ENCODE measurements at regions not wholly inside any gene's neighbourhood (a gene's known extent, or its start where the extent isn't known, plus 50 kb on each side); places are given as distances from the start of the nearest gene placed in this dataset.

GRCh38 chr3:132871956-132872355 is 149.7 kb upstream of the NPHP3 start:
- H3K9me3 ChIP-seq (ENCODE audit: control insufficient read depth in 4 of 4, insufficient read depth in 3 of 4, low read length in 3 of 4) = no peaks in the 10 kb centered on the region
- WGBS, 2 donors = 72 to 81% methylated on average over 4 of the region's 4 CpGs
- TF ChIP-seq, protein P1, sequence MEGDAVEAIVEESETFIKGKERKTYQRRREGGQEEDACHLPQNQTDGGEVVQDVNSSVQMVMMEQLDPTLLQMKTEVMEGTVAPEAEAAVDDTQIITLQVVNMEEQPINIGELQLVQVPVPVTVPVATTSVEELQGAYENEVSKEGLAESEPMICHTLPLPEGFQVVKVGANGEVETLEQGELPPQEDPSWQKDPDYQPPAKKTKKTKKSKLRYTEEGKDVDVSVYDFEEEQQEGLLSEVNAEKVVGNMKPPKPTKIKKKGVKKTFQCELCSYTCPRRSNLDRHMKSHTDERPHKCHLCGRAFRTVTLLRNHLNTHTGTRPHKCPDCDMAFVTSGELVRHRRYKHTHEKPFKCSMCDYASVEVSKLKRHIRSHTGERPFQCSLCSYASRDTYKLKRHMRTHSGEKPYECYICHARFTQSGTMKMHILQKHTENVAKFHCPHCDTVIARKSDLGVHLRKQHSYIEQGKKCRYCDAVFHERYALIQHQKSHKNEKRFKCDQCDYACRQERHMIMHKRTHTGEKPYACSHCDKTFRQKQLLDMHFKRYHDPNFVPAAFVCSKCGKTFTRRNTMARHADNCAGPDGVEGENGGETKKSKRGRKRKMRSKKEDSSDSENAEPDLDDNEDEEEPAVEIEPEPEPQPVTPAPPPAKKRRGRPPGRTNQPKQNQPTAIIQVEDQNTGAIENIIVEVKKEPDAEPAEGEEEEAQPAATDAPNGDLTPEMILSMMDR (IDR thresholded peaks at IDR 0.05; ENCODE audit: control extremely low read depth, extremely low read depth) = no peak
- H3K4me1 ChIP-seq (ENCODE audit: control insufficient read depth in 5 of 5, insufficient read depth in 5 of 5, low read length in 5 of 5) = no peaks in the 10 kb centered on the region
- H3K4me3 ChIP-seq = no peak overlapping the region
- no peak for ATAC-seq (ENCODE audit: insufficient read depth, low FRiP score)
- H3K27me3 ChIP-seq (ENCODE audit: control insufficient read depth in 3 of 3, insufficient read depth in 3 of 3, low read length in 2 of 3) = no peaks in the 10 kb centered on the region
- no peaks in the 10 kb centered on the region for H3K36me3 ChIP-seq (ENCODE audit: control insufficient read depth in 4 of 4, insufficient read depth in 4 of 4, low read length in 4 of 4)
- DNase-seq = no peak
- H3K27ac ChIP-seq (ENCODE audit: low read depth in 1 of 2, low read length in 1 of 2) = no peak overlapping the region
- H3K9ac ChIP-seq (ENCODE audit: insufficient read depth in 1 of 2, low read length in 2 of 2) = no peak overlapping the region

- WGBS, 2 donors = 74 to 76% methylated on average over 4 of the region's 4 CpGs
- TF ChIP-seq, protein P1 (IDR thresholded peaks at IDR 0.05; ENCODE audit: control extremely low read depth, extremely low read depth) = no peak
- Histone ChIP-seq H3K9ac (ENCODE audit: insufficient read depth in 1 of 2, low read length in 2 of 2) (no peak overlapping the region), H3K4me3 (no peak overlapping the region), H3K36me3 (ENCODE audit: control insufficient read depth in 4 of 4, insufficient read depth in 4 of 4, low read length in 4 of 4) (no peaks in the 10 kb centered on the region), H3K4me1 (ENCODE audit: control insufficient read depth in 5 of 5, insufficient read depth in 5 of 5, low read length in 5 of 5) (no peaks in the 10 kb centered on the region), H3K27ac (ENCODE audit: low read depth in 1 of 2, low read length in 1 of 2) (no peak overlapping the region), H3K27me3 (ENCODE audit: control insufficient read depth in 3 of 3, insufficient read depth in 3 of 3, low read length in 2 of 3) (no peaks in the 10 kb centered on the region), H3K9me3 (ENCODE audit: control insufficient read depth in 4 of 4, insufficient read depth in 3 of 4, low read length in 3 of 4) (no peaks in the 10 kb centered on the region)
- DNase-seq (peak in 1 of 3 donors; percentile 16), ATAC-seq (ENCODE audit: insufficient read depth, low FRiP score) (no peak)
These were observed 148.3 kb upstream of the NPHP3 start for GRCh38 chr3:132870541-132870940.

- Histone ChIP-seq H3K9ac (ENCODE audit: insufficient read depth in 1 of 2, low read length in 2 of 2) (no peak overlapping the region), H3K4me3 (no peak overlapping the region), H3K4me1 (ENCODE audit: control insufficient read depth in 5 of 5, insufficient read depth in 5 of 5, low read length in 5 of 5) (no peaks in the 10 kb centered on the region), H3K9me3 (ENCODE audit: control insufficient read depth in 4 of 4, insufficient read depth in 3 of 4, low read length in 3 of 4) (no peaks in the 10 kb centered on the region), H3K27ac (ENCODE audit: low read depth in 1 of 2, low read length in 1 of 2) (no peak overlapping the region), H3K36me3 (ENCODE audit: control insufficient read depth in 4 of 4, insufficient read depth in 4 of 4, low read length in 4 of 4) (no peaks in the 10 kb centered on the region), H3K27me3 (ENCODE audit: control insufficient read depth in 3 of 3, insufficient read depth in 3 of 3, low read length in 2 of 3) (no peaks in the 10 kb centered on the region)
- 83 to 90% methylated on average over 1 of the region's 1 CpG for WGBS, 2 donors
- ATAC-seq (ENCODE audit: insufficient read depth, low FRiP score) (peak; percentile 19), DNase-seq (no peak)
- TF ChIP-seq, protein P1 (IDR thresholded peaks at IDR 0.05; ENCODE audit: control extremely low read depth, extremely low read depth) = no peak
These were observed 145.7 kb upstream of the NPHP3 start for GRCh38 chr3:132867956-132868355.

- no peak overlapping the region for H3K4me3 ChIP-seq
- no peaks in the 10 kb centered on the region for H3K4me1 ChIP-seq (ENCODE audit: control insufficient read depth in 5 of 5, insufficient read depth in 5 of 5, low read length in 5 of 5)
- no peak for ATAC-seq (ENCODE audit: insufficient read depth, low FRiP score)
- H3K27me3 ChIP-seq (ENCODE audit: control insufficient read depth in 3 of 3, insufficient read depth in 3 of 3, low read length in 2 of 3) = no peaks in the 10 kb centered on the region
- H3K9me3 ChIP-seq (ENCODE audit: control insufficient read depth in 4 of 4, insufficient read depth in 3 of 4, low read length in 3 of 4) = no peaks in the 10 kb centered on the region
- H3K9ac ChIP-seq (ENCODE audit: insufficient read depth in 1 of 2, low read length in 2 of 2) = no peak overlapping the region
- no peak overlapping the region for H3K27ac ChIP-seq (ENCODE audit: low read depth in 1 of 2, low read length in 1 of 2)
- TF ChIP-seq, protein P1 (IDR thresholded peaks at IDR 0.05; ENCODE audit: control extremely low read depth, extremely low read depth) = no peak
- WGBS, 2 donors = 65 to 79% methylated on average over 3 of the region's 3 CpGs
- no peak for DNase-seq
- H3K36me3 ChIP-seq (ENCODE audit: control insufficient read depth in 4 of 4, insufficient read depth in 4 of 4, low read length in 4 of 4) = no peaks in the 10 kb centered on the region
These were observed 145.3 kb upstream of the NPHP3 start for GRCh38 chr3:132867526-132867925.
